CD1c-positive myeloid dendritic cell (primary cell): ENCODE measurements at regions not wholly inside any gene's neighbourhood (a gene's known extent, or its start where the extent isn't known, plus 50 kb on each side); places are given as distances from the start of the nearest gene placed in this dataset.

ENCODE experiments used
- DNase-seq: peaks from one replicate; pipeline ENCODE4 v3.0.0-alpha.2; 2016; ENCODE audit errors: extremely low spot score

- DNase-seq, result no peak
These were observed 122.3 kb upstream of the NR4A3 start for GRCh38 chr9:99699396-99699795.

DNA sequence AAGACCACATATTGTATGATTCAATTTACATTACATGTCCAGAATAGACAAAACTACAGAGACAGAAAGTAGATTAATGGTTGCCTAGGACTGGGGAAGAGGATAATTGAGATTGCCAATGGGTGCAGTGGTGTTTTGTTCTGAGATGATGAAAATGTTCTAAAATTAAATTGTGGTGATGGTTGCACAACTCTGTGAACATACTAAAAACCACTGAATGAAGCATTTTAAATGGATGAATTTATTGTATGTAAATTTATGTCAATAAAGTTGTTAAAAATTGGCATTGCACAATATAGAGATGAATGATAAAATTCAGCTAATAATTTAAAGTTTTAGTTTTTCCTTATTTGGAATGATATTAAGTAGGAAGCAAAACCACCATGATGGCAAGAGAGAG is 109.5 kb upstream of the NR4A3 start:
- no peak for DNase-seq

DNA sequence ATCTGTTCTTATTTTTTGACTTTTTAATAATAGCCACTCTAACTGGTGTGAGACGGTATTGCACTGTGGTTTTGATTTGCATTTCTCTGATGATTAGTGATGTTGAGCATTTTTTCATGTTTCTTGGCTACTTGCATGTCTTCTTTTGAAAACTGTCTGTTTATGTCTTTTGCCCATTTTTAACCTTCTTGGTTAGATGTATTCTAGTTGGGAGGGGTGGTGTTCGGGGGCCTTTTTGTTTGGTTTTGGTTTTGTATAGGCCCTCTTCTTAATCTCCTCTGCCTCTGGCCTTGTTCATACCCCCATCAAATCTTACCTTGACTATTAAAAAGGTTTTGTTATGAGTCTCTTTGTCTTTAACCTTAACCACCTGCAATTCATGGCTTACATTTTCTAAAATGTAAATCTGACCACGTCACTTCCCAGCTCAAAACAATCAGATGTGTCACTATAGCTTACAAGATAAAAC is 107.8 kb upstream of the NR4A3 start:
- DNase-seq, result no peak

- no peak for DNase-seq
These were observed 103.1 kb upstream of the NR4A3 start for GRCh38 chr9:99718631-99719030.

GRCh38 chr9:99720455-99721050 is 101.1 kb upstream of the NR4A3 start:
- DNase-seq, result peak; percentile 52

DNA sequence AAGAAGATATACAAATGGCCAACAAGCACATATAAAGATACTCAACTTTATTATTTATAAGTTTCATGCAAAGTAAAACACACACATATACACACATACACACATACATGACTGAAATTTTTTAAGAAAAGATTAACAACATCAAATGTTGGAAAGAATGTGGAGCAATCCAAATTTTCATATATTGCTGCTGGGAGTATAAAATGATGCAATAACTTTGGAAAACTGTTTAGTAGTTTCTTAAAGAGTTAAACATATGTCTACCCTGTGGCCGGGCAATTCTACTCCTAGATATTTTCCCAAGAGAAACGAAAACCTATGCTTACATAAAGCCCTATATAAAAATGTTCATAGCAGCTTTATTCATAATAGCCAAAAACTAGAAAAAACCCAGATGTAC is 99.8 kb upstream of the NR4A3 start:
- no peak for DNase-seq

- DNase-seq, result no peak
These were observed 98.8 kb upstream of the NR4A3 start for GRCh38 chr9:99722877-99723276.

DNA sequence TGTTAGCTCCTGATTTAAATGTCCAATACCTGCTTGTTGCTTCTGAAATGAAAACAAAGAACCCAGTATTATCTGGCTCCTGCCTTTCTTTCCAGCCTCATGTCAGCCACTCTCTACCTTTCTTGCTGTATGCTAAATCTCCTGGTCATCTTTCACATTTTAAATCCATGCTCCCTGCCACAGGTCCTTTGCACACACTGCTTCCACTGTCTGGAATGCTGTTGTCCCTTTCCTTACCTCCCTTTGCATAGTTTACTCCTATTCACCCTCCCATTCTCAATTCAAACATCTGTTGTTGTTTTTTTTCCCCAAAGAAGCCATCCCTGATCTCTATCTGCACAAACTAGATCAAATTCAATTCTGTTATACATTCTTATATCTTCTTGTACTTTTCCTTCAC is 97.0 kb upstream of the NR4A3 start:
- DNase-seq, result no peak

- DNase-seq, result no peak
These were observed 95.8 kb upstream of the NR4A3 start for GRCh38 chr9:99725852-99726251.

DNA sequence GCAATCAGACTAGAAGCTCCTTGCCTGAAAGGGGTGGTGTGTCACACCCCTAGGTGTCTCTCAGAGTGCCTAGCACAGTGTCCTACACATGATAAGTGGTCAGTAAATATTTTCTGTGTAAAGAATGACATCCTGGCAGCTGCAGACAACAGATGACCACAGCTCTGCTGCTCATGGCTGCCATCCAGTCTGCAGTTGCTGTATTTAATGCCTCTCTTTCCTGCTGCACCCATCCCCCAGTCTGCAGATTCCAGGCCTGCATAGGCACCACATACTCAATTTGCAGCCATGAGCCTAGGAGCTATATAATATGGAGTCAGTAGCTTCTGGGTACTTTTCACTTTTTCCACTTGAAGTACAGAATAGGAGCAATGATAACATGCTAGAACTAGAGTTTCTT is 94.9 kb upstream of the NR4A3 start:
- no peak for DNase-seq

GRCh38 chr9:99730062-99730461 is 91.6 kb upstream of the NR4A3 start:
- no peak for DNase-seq

- DNase-seq, result no peak
These were observed 89.7 kb upstream of the NR4A3 start for GRCh38 chr9:99731950-99732349.

GRCh38 chr9:99732715-99733114 is 89.0 kb upstream of the NR4A3 start:
- peak; percentile 46 for DNase-seq

GRCh38 chr9:99735041-99735440 is 86.6 kb upstream of the NR4A3 start:
- no peak for DNase-seq

DNA sequence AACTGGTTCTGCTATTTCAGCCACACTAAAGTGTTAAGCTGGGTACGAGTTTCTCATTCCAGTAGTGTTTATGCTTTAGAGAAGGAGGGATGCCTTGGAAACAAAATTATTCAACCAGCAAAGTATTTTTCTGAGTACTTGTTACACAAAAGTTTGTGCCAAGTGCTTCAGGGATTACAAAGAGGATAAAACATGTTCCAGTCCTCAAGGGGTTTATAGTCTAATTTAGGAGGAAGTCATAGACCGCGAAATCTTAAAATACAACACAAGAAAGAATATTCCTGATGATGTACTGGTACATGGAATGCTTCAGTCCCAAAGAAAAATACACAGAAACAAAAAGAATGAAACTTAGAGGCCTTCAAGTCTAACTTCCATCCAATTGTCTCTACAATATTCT is 85.4 kb upstream of the NR4A3 start:
- DNase-seq, result no peak

GRCh38 chr9:99737649-99738048 is 84.0 kb upstream of the NR4A3 start:
- no peak for DNase-seq

DNA sequence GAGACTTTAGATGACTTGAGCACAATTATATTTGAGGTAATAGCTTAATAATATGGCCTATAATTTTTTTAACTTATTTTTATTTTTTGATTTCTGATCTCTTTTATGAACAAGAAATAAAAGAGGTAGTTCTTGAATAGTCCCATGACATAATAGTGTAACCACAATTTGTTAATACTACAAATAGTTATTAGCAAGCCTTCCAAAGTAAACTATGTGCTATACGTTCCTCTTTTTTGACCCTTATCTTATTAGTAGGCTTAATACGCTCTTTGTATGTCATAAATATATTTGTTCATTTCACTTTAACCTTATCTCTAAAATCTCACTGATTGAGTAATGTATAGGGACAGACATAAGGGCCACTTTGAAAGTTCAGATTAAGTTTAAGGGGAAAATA is 78.7 kb upstream of the NR4A3 start:
- no peak for DNase-seq

- DNase-seq, result no peak
These were observed 78.2 kb upstream of the NR4A3 start for GRCh38 chr9:99743455-99743854.

GRCh38 chr9:99744132-99744531 is 77.6 kb upstream of the NR4A3 start:
- DNase-seq, result no peak

- no peak for DNase-seq
These were observed 76.6 kb upstream of the NR4A3 start for GRCh38 chr9:99745085-99745484.

DNA sequence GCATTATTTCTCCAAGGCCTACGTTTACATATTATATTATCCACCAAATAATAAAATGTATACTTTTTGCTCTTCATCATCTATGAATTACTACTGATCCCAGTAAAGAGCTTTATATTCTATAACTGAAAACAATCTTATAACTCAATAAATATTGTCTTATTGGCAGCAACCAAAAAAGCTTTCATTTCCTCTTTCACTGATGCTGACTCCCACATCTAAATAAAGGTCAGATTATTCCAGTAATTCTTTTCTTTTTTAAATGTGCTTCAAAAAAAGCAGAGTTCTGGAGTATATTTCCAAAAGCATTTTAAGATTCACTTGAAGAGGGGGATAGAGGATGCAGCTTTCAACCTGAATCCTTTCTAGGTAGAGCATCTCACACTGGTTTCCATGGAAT is 75.3 kb upstream of the NR4A3 start:
- DNase-seq, result peak; percentile 39

- peak; percentile 40 for DNase-seq
These were observed 73.4 kb upstream of the NR4A3 start for GRCh38 chr9:99748266-99748665.

- DNase-seq, result peak; percentile 40
These were observed 73.0 kb upstream of the NR4A3 start for GRCh38 chr9:99748676-99749075.

- no peak for DNase-seq
These were observed 72.0 kb upstream of the NR4A3 start for GRCh38 chr9:99749641-99750040.
